ENCODE measurements at regions not wholly inside any gene's neighbourhood (a gene's known extent, or its start where the extent isn't known, plus 50 kb on each side); places are given as distances from the start of the nearest gene placed in this dataset.

- TF ChIP-seq TAF1 (IDR thresholded peaks at IDR 0.05; ENCODE audit: borderline replicate concordance, low read depth, low read length) (no peak), POLR2A (IDR thresholded peaks at IDR 0.05; ENCODE audit: low read depth, low read length) (no peak), POLR2AphosphoS5 (IDR thresholded peaks at IDR 0.05; ENCODE audit: low read depth, low read length) (no peak)
Observed at GRCh38 chr4:43776371-43776770, 672.2 kb downstream of the KCTD8 start.

Measured in GM12892 (cell line).